ENCODE measurements at regions not wholly inside any gene's neighbourhood (a gene's known extent, or its start where the extent isn't known, plus 50 kb on each side); places are given as distances from the start of the nearest gene placed in this dataset.
"Not testable (repeated sequence)": the region's sequence is repeated elsewhere in the genome, so short reads cannot be mapped to it uniquely, and the experiment has no call there.

- peak; percentile 31 for DNase-seq (ENCODE audit: low spot score)
Observed at GRCh38 chr13:79988573-79988972, 352.4 kb downstream of the SPRY2 start.

- DNase-seq (ENCODE audit: low spot score), result no peak
Observed at GRCh38 chr13:79987761-79988160, 353.2 kb downstream of the SPRY2 start.

GRCh38 chr13:79987323-79987722, 353.6 kb downstream of the SPRY2 start:
- no peak for DNase-seq (ENCODE audit: low spot score)

- no peak for DNase-seq (ENCODE audit: low spot score)
Observed at GRCh38 chr13:79986890-79987289, 354.0 kb downstream of the SPRY2 start.

GRCh38 chr13:79974935-79975650, 365.8 kb downstream of the SPRY2 start:
- peak; percentile 28 for DNase-seq (ENCODE audit: low spot score)

- peak; percentile 26 for DNase-seq (ENCODE audit: low spot score)
Observed at GRCh38 chr13:79973533-79973963, 367.4 kb downstream of the SPRY2 start.

- no peak for DNase-seq (ENCODE audit: low spot score)
Observed at GRCh38 chr13:79972066-79972569, 368.8 kb downstream of the SPRY2 start.

GRCh38 chr13:79966493-79966895, 374.4 kb downstream of the SPRY2 start:
- DNase-seq (ENCODE audit: low spot score), result no peak

GRCh38 chr13:79966059-79966458, 374.9 kb downstream of the SPRY2 start:
- DNase-seq (ENCODE audit: low spot score), result no peak

GRCh38 chr13:79946556-79946955, 394.4 kb downstream of the SPRY2 start:
- DNase-seq (ENCODE audit: low spot score), result no peak

- no peak for DNase-seq (ENCODE audit: low spot score)
Observed at GRCh38 chr13:79943346-79944023, 397.4 kb downstream of the SPRY2 start.

GRCh38 chr13:79941752-79942151, 399.2 kb downstream of the SPRY2 start:
- DNase-seq (ENCODE audit: low spot score), result no peak

GRCh38 chr13:79939689-79940088, 401.2 kb downstream of the SPRY2 start:
- no peak for DNase-seq (ENCODE audit: low spot score)

- DNase-seq (ENCODE audit: low spot score), result no peak
Observed at GRCh38 chr13:79937771-79938216, 403.1 kb downstream of the SPRY2 start.

- no peak for DNase-seq (ENCODE audit: low spot score)
Observed at GRCh38 chr13:79937311-79937710, 403.6 kb downstream of the SPRY2 start.

- DNase-seq (ENCODE audit: low spot score), result peak; percentile 96
Observed at GRCh38 chr13:79936368-79937136, 404.4 kb downstream of the SPRY2 start.

- DNase-seq (ENCODE audit: low spot score), result no peak
Observed at GRCh38 chr13:79935121-79935520, 405.8 kb downstream of the SPRY2 start.

- no peak for DNase-seq (ENCODE audit: low spot score)
Observed at GRCh38 chr13:79933389-79933788, 407.5 kb downstream of the SPRY2 start.

GRCh38 chr13:79932556-79932955, 408.4 kb downstream of the SPRY2 start:
- no peak for DNase-seq (ENCODE audit: low spot score)

GRCh38 chr13:79923973-79924556, 416.9 kb downstream of the SPRY2 start:
- DNase-seq (ENCODE audit: low spot score), result not testable (repeated sequence)

- no peak for DNase-seq (ENCODE audit: low spot score)
Observed at GRCh38 chr13:79919091-79919490, 421.8 kb downstream of the SPRY2 start.

GRCh38 chr13:79918620-79919019, 422.3 kb downstream of the SPRY2 start:
- DNase-seq (ENCODE audit: low spot score), result no peak

All from H4 (cell line).